B cell (primary cell): ENCODE measurements at regions not wholly inside any gene's neighbourhood (a gene's known extent, or its start where the extent isn't known, plus 50 kb on each side); places are given as distances from the start of the nearest gene placed in this dataset.

ENCODE experiments used
- ATAC-seq: fragments of 200-7000 bp; cut with Tn5 transposase; one replicate; pipeline ENCODE4 v1.10.0; 2021; ENCODE audit warnings: low read depth, mild to moderate bottlenecking, moderate number of reproducible peaks, moderate library complexity
- CTCF ChIA-PET: fragments of 350-600 bp; sonication (Branson Sonifier 250); formaldehyde crosslinking; loops from one replicate; lab custom pipeline; 2021; ENCODE audit warnings: antibody characterized with exemption, inconsistent platforms; lab: Charles Lee
- POLR2A ChIA-PET: fragments of 350-600 bp; sonication (Branson Sonifier 250); formaldehyde crosslinking; loops from one replicate; lab custom pipeline; 2021; ENCODE audit warnings: antibody characterized with exemption; lab: Charles Lee
- DNase-seq: peaks from one replicate; pipeline ENCODE4 v3.0.0; 2013
- H2AFZ ChIP-seq: 2 replicates; pipeline ENCODE4 v1.6.1; 2012; ENCODE audit warnings: mild to moderate bottlenecking, low read depth, low read length; ENCODE audit not compliant: insufficient read depth, poor library complexity, severe bottlenecking
- H3K27ac ChIP-seq, 2 donors: 1 replicate in 1 of 2; 2 replicates in 1 of 2; pipeline ENCODE4 v1.5.1; 2012 to 2013; ENCODE audit warnings: low read length in 2 of 2, mild to moderate bottlenecking in 2 of 2, moderate library complexity in 1 of 2
- H3K27me3 ChIP-seq, 4 experiments: fragments of 200-600 bp in 1 of 4; sonication (generic) in 1 of 4; replicated peaks in 1 of 4; 1 replicate in 2 of 4; 2 replicates in 2 of 4; pipeline versions ENCODE4 v1.6.1 to v1.7.0; 2013 to 2016; ENCODE audit warnings: low read length in 3 of 4, mild to moderate bottlenecking in 2 of 4, mixed read lengths in 1 of 4, moderate library complexity in 1 of 4; ENCODE audit not compliant: insufficient read depth in 4 of 4, control insufficient read depth in 3 of 4; ENCODE audit errors: control extremely low read depth in 1 of 4
- H3K36me3 ChIP-seq, 2 experiments: replicated peaks in 1 of 2; 1 replicate in 1 of 2; 2 replicates in 1 of 2; pipeline versions ENCODE4 v1.6.1 to v1.7.1; 2013; ENCODE audit warnings: low read length in 1 of 2; ENCODE audit not compliant: insufficient read depth in 2 of 2, control insufficient read depth in 1 of 2; ENCODE audit errors: control extremely low read depth in 1 of 2, extremely low read depth in 1 of 2
- H3K4me1 ChIP-seq, 2 donors: fragments of 200-600 bp in 1 of 2; sonication (generic) in 1 of 2; 1 replicate in 1 of 2; 2 replicates in 1 of 2; pipeline versions ENCODE4 v1.5.1 to v1.6.1; 2013 to 2017; ENCODE audit warnings: low read length in 2 of 2; ENCODE audit not compliant: control insufficient read depth in 2 of 2, insufficient read depth in 2 of 2
- H3K4me2 ChIP-seq: replicated peaks from 2 replicates; pipeline ENCODE3; 2012; ENCODE audit warnings: mild to moderate bottlenecking, low read depth, low read length; ENCODE audit not compliant: poor library complexity, severe bottlenecking
- H3K4me3 ChIP-seq, 5 experiments: fragments of 200-600 bp in 1 of 5; sonication (generic) in 1 of 5; 1 replicate in 3 of 5; 2 replicates in 2 of 5; pipeline versions ENCODE4 v1.5.1 to v1.7.0; 2011 to 2016; ENCODE audit warnings: low read length in 4 of 5, mild to moderate bottlenecking in 4 of 5, low read depth in 2 of 5, control low read depth in 1 of 5, moderate library complexity in 1 of 5; ENCODE audit not compliant: insufficient read depth in 1 of 5; ENCODE audit errors: control extremely low read depth in 1 of 5, extremely low read depth in 1 of 5
- H3K79me2 ChIP-seq: fragments of 200-600 bp; sonication (generic); one replicate; pipeline ENCODE4 v1.6.0; 2016; ENCODE audit warnings: low read length; ENCODE audit not compliant: control insufficient read depth, insufficient read depth
- H3K9ac ChIP-seq: fragments of 200-600 bp; sonication (generic); 2 replicates; pipeline ENCODE4 v1.6.1; 2017; ENCODE audit warnings: mild to moderate bottlenecking, low read length, moderate library complexity
- H3K9me3 ChIP-seq, 3 donors: one replicate each; pipeline versions ENCODE4 v1.6.1 to v1.7.1; 2013; ENCODE audit warnings: low read length in 2 of 3; ENCODE audit not compliant: control insufficient read depth in 2 of 3, insufficient read depth in 1 of 3; ENCODE audit errors: control extremely low read depth in 1 of 3
- H4K20me1 ChIP-seq: 2 replicates; pipeline ENCODE4 v1.6.0; 2012; ENCODE audit warnings: mild to moderate bottlenecking, low read length; ENCODE audit not compliant: insufficient read depth, control insufficient read depth, poor library complexity, severe bottlenecking
- H3K27ac Mint-ChIP-seq: one replicate; pipeline ENCODE4 v1.8.0; 2021; ENCODE audit warnings: mixed read lengths
- H3K27me3 Mint-ChIP-seq: one replicate; pipeline ENCODE4 v1.8.0; 2021; ENCODE audit warnings: mixed read lengths
- H3K4me1 Mint-ChIP-seq: one replicate; pipeline ENCODE4 v1.8.0; 2021; ENCODE audit warnings: mixed read lengths
- H3K4me3 Mint-ChIP-seq: one replicate; pipeline ENCODE4 v1.8.0; 2021; ENCODE audit warnings: mixed read lengths
- H3K9me3 Mint-ChIP-seq: one replicate; pipeline ENCODE4 v1.8.0; 2022; ENCODE audit warnings: mixed read lengths; ENCODE audit not compliant: insufficient read depth
- EZH2 ChIP-seq: IDR thresholded peaks from 2 replicates; pipeline ENCODE4 v1.6.1; 2012; ENCODE audit warnings: borderline replicate concordance, low read depth, mild to moderate bottlenecking, moderate library complexity, low read length; ENCODE audit not compliant: insufficient read depth, poor library complexity, severe bottlenecking
- WGBS: methylation state at CpG from one replicate; pipeline ENCODE4 v1.1.5; 2013; ENCODE audit warnings: missing lambda C conversion rate; ENCODE audit not compliant: insufficient coverage; 5-methylcytosine and 5-hydroxymethylcytosine counted together
- intact Hi-C: fragments of 100-400 bp; cut with micrococcal nuclease; formaldehyde crosslinking; loops from one replicate; pipeline ENCODE4 v1.10.0; 2022
- TF ChIP-seq, protein P1 (sequence below): fragments of 200-600 bp; IDR thresholded peaks from one replicate; pipeline ENCODE4 v1.8.0; 2022; ENCODE audit warnings: antibody characterized with exemption, mild to moderate bottlenecking

DNA sequence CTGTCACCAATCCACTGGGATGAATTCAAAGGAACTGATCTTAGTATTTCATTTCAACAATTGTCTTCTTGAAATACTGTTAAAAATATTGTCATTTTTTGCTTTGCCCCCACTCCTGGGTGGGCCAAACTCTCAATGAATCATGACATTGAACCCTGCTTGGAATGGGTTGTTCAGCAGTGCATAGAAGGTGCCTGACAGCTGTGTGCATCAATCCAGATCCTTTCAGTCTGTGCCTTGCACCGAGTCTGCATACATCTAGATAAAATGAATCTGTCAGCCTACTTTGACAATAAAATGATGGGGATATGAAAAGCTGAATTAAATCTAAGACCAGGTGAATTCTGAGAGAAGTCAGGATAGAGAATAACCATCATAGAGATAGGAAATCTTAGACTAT is 706.6 kb downstream of the CBLN2 start:
- intact Hi-C loops, result no loop called here
- peaks cover 0 to 3% (median 0%) of the 10 kb centered on the region in 3 donors for H3K9me3 ChIP-seq
- peaks cover 4% of the 10 kb centered on the region for H3K9me3 Mint-ChIP-seq
- H3K4me1 Mint-ChIP-seq, result no peaks in the 10 kb centered on the region
- no peak overlapping the region for H2AFZ ChIP-seq
- H3K36me3 ChIP-seq, result no peaks in the 10 kb centered on the region
- no peak for TF ChIP-seq EZH2
- TF ChIP-seq, protein P1, sequence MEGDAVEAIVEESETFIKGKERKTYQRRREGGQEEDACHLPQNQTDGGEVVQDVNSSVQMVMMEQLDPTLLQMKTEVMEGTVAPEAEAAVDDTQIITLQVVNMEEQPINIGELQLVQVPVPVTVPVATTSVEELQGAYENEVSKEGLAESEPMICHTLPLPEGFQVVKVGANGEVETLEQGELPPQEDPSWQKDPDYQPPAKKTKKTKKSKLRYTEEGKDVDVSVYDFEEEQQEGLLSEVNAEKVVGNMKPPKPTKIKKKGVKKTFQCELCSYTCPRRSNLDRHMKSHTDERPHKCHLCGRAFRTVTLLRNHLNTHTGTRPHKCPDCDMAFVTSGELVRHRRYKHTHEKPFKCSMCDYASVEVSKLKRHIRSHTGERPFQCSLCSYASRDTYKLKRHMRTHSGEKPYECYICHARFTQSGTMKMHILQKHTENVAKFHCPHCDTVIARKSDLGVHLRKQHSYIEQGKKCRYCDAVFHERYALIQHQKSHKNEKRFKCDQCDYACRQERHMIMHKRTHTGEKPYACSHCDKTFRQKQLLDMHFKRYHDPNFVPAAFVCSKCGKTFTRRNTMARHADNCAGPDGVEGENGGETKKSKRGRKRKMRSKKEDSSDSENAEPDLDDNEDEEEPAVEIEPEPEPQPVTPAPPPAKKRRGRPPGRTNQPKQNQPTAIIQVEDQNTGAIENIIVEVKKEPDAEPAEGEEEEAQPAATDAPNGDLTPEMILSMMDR, result no peak
- no peaks in the 10 kb centered on the region for H3K27me3 Mint-ChIP-seq
- no peaks in the 10 kb centered on the region for H3K27me3 ChIP-seq
- no CpG with 5 or more reads among the region's 1 CpG for WGBS
- H3K4me2 ChIP-seq, result no peak overlapping the region
- ChIA-PET POLR2A (no interaction called here), CTCF (no interaction called here)
- no peaks in the 10 kb centered on the region for H3K79me2 ChIP-seq
- no peak overlapping the region for H3K4me3 Mint-ChIP-seq
- H3K9ac ChIP-seq, result no peak overlapping the region
- DNase-seq (no peak), ATAC-seq (no peak)
- no peak overlapping the region for H3K27ac ChIP-seq
- H3K4me1 ChIP-seq, result no peaks in the 10 kb centered on the region
- H3K4me3 ChIP-seq, result no peak overlapping the region
- no peak overlapping the region for H3K27ac Mint-ChIP-seq
- no peaks in the 10 kb centered on the region for H4K20me1 ChIP-seq

DNA sequence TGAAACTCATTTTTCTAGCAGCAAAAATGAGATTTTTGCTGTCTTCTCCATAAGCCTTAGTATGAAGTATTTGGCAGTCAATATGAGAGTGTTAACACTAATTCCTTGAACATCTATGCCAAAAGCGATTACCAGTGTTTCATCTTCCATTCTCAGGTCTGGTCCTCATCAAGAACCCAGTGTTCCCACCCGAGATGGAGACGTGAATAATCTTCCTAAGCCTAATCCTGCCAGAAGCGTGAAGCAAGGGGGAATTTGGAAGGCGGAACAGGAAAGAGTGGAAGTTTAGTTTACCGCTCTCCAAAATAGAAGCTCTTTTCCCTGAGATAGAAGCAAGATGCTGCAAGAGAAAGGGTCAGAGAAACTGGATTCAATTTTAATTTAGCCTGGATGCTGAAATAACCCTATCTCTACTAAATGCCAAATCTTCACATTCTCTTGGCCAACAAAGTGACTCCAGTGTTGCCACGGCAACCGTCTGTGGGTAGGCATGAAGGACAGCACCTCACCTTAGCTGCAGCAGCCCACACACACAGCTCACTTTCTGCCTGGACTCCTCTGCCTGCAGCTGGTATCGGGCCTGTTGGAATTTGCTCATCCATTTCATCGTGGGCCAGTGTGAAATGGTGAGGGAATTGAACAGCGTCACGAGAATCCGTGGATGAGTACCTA is 711.1 kb downstream of the CBLN2 start:
- Histone ChIP-seq H3K9ac (no peak overlapping the region), H3K9me3 (peaks cover 0 to 3% (median 0%) of the 10 kb centered on the region in 3 donors), H2AFZ (no peak overlapping the region), H3K4me3 (no peak overlapping the region), H3K4me2 (no peak overlapping the region), H3K27me3 (no peaks in the 10 kb centered on the region), H3K4me1 (no peaks in the 10 kb centered on the region), H4K20me1 (no peaks in the 10 kb centered on the region), H3K27ac (no peak overlapping the region), H3K36me3 (no peaks in the 10 kb centered on the region), H3K79me2 (no peaks in the 10 kb centered on the region)
- no peak overlapping the region for H3K4me3 Mint-ChIP-seq
- no peaks in the 10 kb centered on the region for H3K4me1 Mint-ChIP-seq
- TF ChIP-seq, protein P1, result no peak
- no peak for TF ChIP-seq EZH2
- H3K27me3 Mint-ChIP-seq, result no peaks in the 10 kb centered on the region
- ATAC-seq, result no peak
- peaks cover 4% of the 10 kb centered on the region for H3K9me3 Mint-ChIP-seq
- ChIA-PET CTCF (no interaction called here), POLR2A (no interaction called here)
- intact Hi-C loops, result no loop called here
- 100% methylated on average over 2 of the region's 13 CpGs for WGBS
- H3K27ac Mint-ChIP-seq, result no peak overlapping the region
- no peak for DNase-seq
